Astrocyte (in vitro differentiated cells and primary cell): ENCODE measurements at regions not wholly inside any gene's neighbourhood (a gene's known extent, or its start where the extent isn't known, plus 50 kb on each side); places are given as distances from the start of the nearest gene placed in this dataset.

Experiments
- EZH2 ChIP-seq: IDR thresholded peaks from 2 replicates; pipeline ENCODE4 v1.6.1; 2012; ENCODE audit warnings: mild to moderate bottlenecking, low read length, inconsistent platforms; ENCODE audit not compliant: insufficient read depth
- TF ChIP-seq, protein P1 (sequence below): IDR thresholded peaks from 2 replicates; pipeline ENCODE4 v1.5.1; 2011; ENCODE audit warnings: low read depth, mild to moderate bottlenecking, inconsistent platforms, low read length, moderate library complexity; ENCODE audit not compliant: insufficient read depth

DNA sequence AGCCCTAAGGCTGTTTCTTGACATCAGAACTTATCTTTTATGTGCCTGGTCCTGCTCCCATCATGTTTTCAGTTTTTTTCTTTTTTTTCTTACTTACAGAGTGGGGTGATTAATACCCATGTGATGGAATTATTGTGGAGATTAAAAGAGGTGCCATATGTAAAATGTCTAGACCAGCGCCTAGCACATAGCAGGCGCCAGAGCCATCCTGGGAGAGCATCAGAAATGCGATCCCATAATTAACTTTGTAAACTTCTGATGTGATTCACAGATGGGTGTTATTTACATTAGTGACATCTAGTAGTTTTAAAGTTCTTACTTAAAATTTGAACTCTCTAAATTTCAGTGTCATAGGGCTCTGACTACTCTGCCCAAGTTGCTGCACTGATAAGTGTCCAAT is 66.2 kb upstream of the PGRMC2 start:
- TF ChIP-seq, protein P1, sequence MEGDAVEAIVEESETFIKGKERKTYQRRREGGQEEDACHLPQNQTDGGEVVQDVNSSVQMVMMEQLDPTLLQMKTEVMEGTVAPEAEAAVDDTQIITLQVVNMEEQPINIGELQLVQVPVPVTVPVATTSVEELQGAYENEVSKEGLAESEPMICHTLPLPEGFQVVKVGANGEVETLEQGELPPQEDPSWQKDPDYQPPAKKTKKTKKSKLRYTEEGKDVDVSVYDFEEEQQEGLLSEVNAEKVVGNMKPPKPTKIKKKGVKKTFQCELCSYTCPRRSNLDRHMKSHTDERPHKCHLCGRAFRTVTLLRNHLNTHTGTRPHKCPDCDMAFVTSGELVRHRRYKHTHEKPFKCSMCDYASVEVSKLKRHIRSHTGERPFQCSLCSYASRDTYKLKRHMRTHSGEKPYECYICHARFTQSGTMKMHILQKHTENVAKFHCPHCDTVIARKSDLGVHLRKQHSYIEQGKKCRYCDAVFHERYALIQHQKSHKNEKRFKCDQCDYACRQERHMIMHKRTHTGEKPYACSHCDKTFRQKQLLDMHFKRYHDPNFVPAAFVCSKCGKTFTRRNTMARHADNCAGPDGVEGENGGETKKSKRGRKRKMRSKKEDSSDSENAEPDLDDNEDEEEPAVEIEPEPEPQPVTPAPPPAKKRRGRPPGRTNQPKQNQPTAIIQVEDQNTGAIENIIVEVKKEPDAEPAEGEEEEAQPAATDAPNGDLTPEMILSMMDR = no peak
- TF ChIP-seq EZH2 = no peak
